MG63 (cell line): ENCODE measurements at regions not wholly inside any gene's neighbourhood (a gene's known extent, or its start where the extent isn't known, plus 50 kb on each side); places are given as distances from the start of the nearest gene placed in this dataset.
"Not testable (repeated sequence)": the region's sequence is repeated elsewhere in the genome, so short reads cannot be mapped to it uniquely, and the experiment has no call there.

Experiments used
- DNase-seq: peaks from one replicate; pipeline ENCODE4 v3.0.0-alpha.2; 2020
- H3K27me3 ChIP-seq: fragments of 250-450 bp; sonication (Bioruptor Pico); 2 replicates; pipeline ENCODE4 v1.5.1; 2020; ENCODE audit warnings: mild to moderate bottlenecking, moderate library complexity
- H3K36me3 ChIP-seq: fragments of 250-450 bp; sonication (Bioruptor Pico); 2 replicates; pipeline ENCODE4 v1.5.1; 2020; ENCODE audit warnings: mild to moderate bottlenecking, moderate library complexity
- H3K4me3 ChIP-seq: fragments of 250-450 bp; sonication (Bioruptor Pico); 2 replicates; pipeline ENCODE4 v1.5.1; 2020; ENCODE audit warnings: mild to moderate bottlenecking, moderate library complexity
- H3K9me3 ChIP-seq: fragments of 250-450 bp; sonication (Bioruptor Pico); 2 replicates; pipeline ENCODE4 v1.5.1; 2020; ENCODE audit warnings: mild to moderate bottlenecking, moderate library complexity

DNA sequence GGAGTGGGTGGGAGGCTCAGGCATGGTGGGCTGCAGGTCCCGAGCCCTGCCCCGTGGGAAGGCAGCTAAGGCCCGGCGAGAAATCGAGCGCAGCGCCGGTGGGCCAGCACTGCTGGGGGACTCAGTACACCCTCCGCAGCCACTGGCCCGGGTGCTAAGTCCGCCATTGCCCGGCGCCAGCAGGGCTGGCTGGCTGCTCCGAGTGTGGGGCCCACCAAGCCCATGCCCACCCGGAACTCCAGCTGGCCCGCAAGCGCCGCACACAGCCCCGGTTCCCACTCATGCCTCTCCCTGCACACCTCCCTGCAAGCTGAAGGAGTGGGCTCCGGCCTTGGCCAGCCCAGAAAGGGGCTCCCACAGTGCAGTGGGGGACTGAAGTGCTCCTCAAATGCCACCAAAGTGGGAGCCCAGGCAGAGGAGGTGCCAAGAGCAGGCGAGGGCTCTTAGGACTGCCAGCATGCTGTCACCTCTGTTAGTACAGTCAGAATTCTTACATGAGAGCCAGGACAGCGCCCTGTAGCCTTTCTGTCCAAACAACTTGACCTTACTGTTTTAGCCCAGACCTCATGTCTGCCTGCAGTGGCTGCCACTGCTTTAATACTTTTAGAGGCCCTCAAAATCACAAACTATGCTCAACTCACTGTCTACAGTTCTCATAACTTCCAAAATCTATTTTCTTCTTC lies 1117.9 kb downstream of the STIM2 start:
- not testable (repeated sequence) for DNase-seq, H3K4me3 ChIP-seq, H3K36me3 ChIP-seq, H3K9me3 ChIP-seq, H3K27me3 ChIP-seq

DNA sequence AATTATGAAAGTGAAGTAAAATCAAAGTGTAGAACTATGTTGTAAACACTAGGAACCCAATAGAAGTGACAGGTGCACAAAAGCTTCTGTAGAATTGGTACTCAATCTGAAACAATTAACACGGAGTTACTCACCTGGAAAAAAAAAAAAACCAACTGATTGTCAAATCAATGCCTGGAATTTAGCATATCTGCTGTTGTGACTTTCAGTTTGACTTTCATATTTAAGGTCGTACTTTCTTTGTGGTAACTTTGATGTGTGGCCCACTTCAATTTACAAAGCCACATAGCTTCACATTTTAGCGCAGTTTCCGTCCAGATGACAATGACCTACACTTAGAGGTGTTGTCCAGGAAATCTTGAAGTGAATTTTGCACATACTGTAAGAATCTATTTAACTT lies 1124.9 kb downstream of the STIM2 start:
- DNase-seq = no peak
- no peak overlapping the region for H3K4me3 ChIP-seq
- H3K9me3 ChIP-seq = no peaks in the 10 kb centered on the region
- H3K27me3 ChIP-seq = no peaks in the 10 kb centered on the region
- H3K36me3 ChIP-seq = no peaks in the 10 kb centered on the region

DNA sequence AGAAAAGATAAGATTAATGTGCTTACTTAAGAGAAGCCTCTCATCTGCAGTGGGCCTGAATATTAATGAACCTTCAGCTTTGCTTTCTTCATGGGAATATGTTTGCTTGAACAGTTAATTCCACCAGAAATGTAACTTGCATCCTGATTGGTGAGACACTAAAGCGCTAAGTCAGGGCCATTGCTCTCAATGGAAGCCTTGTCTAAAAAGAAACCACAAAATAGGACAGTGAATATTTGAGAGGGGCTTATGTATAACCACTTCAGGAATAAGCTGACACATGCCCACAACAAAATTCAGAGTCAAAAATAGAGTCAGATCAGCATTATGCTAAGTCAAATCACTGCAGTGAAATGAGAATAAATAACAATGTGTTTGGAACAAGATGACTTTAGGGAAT lies 1125.8 kb downstream of the STIM2 start:
- no peaks in the 10 kb centered on the region for H3K27me3 ChIP-seq
- no peak for DNase-seq
- no peak overlapping the region for H3K4me3 ChIP-seq
- no peaks in the 10 kb centered on the region for H3K9me3 ChIP-seq
- H3K36me3 ChIP-seq = no peaks in the 10 kb centered on the region

DNA sequence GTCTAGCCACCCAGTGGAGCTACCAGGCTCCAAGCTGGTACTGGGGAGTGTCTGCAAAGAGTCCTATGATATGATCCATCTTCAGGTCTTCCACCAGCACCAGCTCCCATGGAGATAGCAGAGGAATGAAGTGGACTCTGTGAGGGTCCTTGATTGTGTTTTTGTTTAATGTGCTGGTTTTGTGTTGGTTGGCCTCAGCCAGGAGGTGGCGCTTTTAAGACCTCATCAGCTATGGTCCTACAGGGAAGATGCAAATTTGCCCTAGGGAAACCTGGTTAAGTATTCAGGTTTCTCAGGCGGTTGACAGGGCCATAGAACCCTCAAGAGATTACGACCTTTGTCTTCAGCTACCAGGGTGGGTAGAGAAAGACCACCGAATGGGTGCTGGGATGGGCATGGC lies 1141.1 kb downstream of the STIM2 start:
- Histone ChIP-seq H3K9me3 (no peaks in the 10 kb centered on the region), H3K27me3 (no peaks in the 10 kb centered on the region), H3K4me3 (no peak overlapping the region), H3K36me3 (no peaks in the 10 kb centered on the region)
- no peak for DNase-seq

DNA sequence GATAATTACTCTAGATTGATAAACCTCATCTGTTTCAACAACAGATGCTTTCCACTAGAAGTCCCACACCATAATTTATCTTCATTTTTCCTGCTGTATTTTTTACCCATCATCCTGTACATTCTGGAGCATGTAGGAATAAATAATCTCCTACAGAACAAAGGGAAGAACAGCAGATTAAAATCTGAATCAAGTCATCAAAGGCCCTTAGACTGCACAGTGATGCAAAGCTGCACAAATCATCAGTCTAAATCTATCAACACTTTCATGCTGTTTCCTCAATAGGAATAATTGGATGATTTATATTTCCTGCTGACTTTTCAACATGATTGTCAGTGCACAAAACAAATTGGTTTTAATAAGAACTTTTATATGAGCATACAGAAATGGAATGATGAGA lies 1143.9 kb downstream of the STIM2 start:
- H3K4me3 ChIP-seq = no peak overlapping the region
- H3K9me3 ChIP-seq = no peaks in the 10 kb centered on the region
- H3K36me3 ChIP-seq = no peaks in the 10 kb centered on the region
- no peaks in the 10 kb centered on the region for H3K27me3 ChIP-seq
- DNase-seq = no peak

DNA sequence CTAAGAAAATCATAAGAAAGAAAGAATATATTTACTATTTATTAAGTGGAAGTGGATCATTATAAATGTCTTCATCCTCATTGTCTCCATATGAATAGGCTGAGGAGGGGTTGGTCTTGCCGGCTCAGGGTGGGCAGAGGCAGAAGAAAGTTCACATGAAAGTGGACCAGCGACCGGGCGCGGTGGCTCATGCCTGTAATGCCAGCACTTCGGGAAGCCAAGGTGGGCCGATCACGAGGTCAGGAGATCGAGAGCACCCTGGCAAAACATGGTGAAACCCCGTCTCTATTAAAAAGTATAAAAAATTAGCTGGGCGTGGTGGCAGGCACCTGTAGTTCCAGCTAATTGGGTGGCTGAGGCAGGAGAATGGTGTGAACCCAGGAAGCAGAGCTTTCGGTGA lies 1145.4 kb downstream of the STIM2 start:
- H3K4me3 ChIP-seq = no peak overlapping the region
- H3K36me3 ChIP-seq = no peaks in the 10 kb centered on the region
- H3K9me3 ChIP-seq = no peaks in the 10 kb centered on the region
- DNase-seq = no peak
- H3K27me3 ChIP-seq = no peaks in the 10 kb centered on the region

DNA sequence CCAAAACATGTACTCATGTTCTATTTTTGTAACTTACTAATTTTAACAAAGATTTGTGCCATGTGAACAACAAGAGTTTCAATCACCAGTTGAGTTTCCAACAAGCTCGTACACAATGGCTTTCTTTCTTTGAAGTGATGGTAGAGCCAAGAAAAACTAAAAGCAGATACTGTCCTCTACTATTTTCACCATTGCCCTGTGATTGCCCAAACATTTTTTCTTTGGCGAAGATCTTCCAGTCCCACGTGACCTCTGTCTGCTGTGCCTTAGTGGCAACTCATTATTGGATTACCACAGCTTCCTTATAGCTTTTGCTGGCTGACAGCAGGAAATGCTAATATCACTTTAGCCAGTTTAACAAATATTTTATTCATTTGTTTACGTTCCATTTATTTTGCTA lies 1147.1 kb downstream of the STIM2 start:
- Histone ChIP-seq H3K36me3 (no peaks in the 10 kb centered on the region), H3K4me3 (no peak overlapping the region), H3K27me3 (no peaks in the 10 kb centered on the region), H3K9me3 (no peaks in the 10 kb centered on the region)
- no peak for DNase-seq

DNA sequence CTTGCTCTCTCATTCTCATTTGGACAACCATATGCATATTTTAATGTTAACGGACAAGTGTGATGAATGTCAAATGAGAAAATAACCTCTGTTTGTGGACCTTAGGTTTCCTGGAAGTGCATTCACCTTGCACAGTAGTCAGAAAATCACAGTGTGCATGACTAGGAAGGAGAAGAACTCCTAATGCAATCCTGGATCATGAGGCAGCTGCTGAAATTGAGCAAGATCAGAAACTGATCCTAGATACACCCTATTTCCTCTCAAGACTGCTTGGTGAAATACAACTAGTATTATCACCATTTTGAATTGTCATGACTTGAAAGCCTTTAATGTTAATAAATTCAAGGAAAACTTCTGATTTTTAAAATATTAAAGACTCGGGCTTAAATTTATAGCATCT lies 1148.9 kb downstream of the STIM2 start:
- Histone ChIP-seq H3K4me3 (no peak overlapping the region), H3K9me3 (no peaks in the 10 kb centered on the region), H3K36me3 (no peaks in the 10 kb centered on the region), H3K27me3 (no peaks in the 10 kb centered on the region)
- DNase-seq = no peak

DNA sequence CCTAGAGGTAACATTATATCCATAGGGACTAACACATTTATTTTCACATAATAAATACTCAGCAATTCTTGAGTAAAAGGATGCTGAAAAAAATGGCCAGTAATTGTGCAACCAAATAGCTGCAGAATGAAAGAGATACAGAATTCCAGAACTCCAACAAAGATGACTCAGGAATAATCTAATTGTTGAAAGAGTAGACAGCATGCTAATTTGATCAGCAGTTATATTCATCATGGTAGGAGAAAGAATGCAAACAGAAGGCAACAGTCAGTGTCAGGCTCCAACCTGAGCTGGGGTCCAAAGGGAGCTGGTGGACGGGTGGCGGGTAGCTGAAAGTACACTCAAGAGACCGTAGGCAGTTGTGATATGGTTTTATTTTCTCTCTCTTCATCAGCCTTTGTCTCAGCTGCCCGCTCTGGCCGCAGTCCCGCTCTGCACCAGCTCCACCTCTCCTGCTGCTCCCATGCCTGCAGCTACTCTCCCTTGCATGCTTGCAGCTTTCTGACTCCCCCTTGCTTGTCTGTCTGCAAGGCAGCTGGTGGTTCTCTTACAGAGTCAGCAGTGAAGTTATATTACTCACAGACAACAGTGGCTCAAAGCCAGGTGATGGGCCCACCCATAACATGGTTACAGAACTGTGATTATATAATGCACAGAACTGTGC lies 1150.1 kb downstream of the STIM2 start:
- no peak overlapping the region for H3K4me3 ChIP-seq
- no peaks in the 10 kb centered on the region for H3K36me3 ChIP-seq
- DNase-seq = no peak
- no peaks in the 10 kb centered on the region for H3K27me3 ChIP-seq
- H3K9me3 ChIP-seq = no peaks in the 10 kb centered on the region

DNA sequence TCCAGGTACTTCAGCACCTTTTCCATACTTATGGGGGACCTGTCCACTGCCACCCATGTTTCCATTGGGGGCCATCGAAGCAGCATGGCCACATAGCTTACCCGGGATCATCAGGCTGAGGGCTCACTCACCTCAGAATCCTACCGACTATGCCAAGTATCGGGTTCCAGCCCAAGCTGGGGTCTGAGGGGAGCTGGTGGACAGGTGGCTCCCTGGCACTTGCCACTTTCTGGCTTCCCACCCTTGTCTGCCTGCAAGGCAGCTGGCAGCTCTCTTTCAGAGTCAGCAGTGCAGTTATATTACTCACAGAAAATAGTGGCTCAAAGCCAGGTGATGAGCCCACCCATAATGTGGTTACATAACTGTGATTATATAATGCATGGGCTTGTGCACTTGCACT lies 1153.8 kb downstream of the STIM2 start:
- DNase-seq = no peak
- H3K27me3 ChIP-seq = no peaks in the 10 kb centered on the region
- no peaks in the 10 kb centered on the region for H3K36me3 ChIP-seq
- H3K4me3 ChIP-seq = no peak overlapping the region
- H3K9me3 ChIP-seq = no peaks in the 10 kb centered on the region

DNA sequence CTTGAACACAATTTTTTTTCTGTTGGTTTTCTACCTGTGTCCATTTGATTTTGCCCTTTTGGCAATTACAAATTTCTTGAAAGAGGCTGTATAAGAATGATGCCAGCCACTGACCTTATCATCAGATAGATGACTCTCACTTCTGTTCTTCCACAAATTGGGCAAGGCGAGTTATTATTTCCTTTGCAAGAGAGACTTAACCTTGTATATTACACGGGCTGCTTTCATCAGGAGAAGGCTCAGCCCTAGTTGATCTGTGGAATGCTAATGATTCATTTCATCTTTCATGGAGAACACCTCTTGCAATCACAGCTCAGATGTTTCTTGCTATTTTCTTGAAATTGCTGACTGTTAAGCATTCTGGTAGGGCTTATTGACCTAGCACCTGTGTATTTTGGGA lies 1155.4 kb downstream of the STIM2 start:
- no peak for DNase-seq
- Histone ChIP-seq H3K9me3 (no peaks in the 10 kb centered on the region), H3K27me3 (no peaks in the 10 kb centered on the region), H3K36me3 (no peaks in the 10 kb centered on the region), H3K4me3 (no peak overlapping the region)

DNA sequence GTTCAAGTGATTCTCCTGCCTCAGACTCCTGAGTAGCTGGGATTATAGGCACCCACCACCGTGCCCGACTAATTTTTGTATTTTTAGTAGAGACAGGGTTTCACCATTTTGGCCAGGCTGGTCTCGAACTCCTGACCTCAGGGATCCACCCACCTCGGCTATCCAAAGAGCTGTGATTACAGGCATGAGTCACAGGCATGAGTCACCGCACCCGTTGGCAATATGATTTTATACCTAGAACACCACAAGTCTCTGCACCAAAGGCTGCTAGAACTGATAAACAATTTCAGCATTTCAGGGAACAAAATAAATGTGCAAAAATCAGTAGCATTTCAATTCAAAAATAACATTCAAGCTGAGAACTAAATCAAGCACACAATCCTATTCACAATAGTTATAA lies 1177.6 kb downstream of the STIM2 start:
- not testable (repeated sequence) for H3K27me3 ChIP-seq, H3K9me3 ChIP-seq, H3K4me3 ChIP-seq, H3K36me3 ChIP-seq
- peak; percentile 41 for DNase-seq

DNA sequence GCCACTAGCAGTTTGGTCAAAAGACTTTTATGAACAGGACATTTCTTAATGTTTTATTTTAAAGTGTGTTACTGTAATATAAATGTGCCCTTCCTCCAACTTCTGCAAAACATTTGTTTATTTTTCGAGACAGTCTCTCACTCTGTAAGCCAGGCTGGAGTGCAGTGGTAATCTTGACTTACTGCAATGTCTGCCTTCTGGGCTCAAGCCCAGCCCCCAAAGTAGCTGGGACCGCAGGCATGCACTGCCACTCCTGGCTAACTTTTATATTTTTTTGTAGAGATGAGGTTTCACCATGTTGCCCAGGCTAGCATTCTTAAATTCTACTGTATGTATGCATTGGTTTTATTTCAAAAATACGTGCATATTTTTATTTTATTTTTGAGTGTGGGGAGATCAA lies 1201.9 kb downstream of the STIM2 start:
- Histone ChIP-seq H3K4me3 (no peak overlapping the region), H3K27me3 (no peaks in the 10 kb centered on the region), H3K9me3 (no peaks in the 10 kb centered on the region), H3K36me3 (no peaks in the 10 kb centered on the region)
- no peak for DNase-seq

DNA sequence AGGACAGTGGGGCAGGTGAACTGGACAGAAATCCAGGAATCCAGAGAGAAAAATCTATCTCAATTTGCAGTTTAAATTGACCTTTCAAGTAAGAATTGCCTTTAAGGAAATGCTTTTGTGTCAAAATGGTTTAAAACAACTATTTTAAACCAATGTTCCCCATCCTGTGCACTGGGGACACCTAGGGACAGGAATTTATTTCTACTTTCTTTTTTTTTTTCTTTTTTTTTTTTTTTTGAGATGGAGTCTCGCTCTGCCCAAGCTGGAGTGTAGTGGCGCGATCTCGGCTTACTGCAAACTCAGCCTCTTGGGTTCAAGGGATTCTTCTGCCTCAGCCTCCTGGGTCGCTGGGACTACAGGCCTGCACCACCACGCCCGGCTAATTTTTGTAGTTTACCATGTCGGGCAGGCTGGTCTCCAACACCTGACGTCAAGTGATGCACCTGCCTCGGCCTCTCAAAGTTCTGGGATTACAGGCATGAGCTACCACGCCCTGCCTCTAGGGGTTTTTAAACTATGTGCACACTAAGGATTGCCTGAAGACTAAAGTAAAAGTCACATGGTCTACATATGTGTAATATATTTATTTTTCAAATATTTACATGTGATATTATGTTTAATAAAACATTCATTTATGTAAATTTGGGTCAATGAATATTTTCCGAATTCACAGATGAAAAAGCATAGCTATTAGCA lies 1213.4 kb downstream of the STIM2 start:
- Histone ChIP-seq H3K9me3 (no peaks in the 10 kb centered on the region), H3K36me3 (no peaks in the 10 kb centered on the region), H3K27me3 (no peaks in the 10 kb centered on the region), H3K4me3 (no peak overlapping the region)
- no peak for DNase-seq

DNA sequence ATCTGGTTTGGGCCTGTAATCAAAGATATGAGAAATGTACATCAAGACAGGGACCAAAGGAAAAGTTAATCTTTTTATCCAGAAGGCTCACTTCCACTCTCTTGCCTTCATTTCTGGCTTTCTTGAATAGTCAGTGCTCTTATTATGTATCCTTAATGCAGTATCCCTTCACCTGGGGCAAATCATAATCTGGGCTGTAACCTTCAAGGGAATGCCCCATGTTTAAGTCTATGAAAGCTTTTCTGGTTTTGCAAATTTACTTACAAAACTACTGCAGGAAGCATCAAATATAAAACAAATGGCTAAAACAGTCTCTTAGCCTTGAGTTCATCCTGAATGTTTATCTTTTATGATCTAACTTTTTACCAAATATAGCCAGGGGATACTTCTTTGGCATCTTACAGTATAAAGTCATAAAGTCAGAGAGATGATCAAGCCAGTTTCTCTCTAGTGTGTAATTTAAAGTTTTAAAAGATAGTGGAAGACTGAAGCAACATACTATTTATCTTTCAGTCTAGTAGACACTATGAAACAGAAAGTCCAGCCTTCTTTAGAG lies 1214.8 kb downstream of the STIM2 start:
- DNase-seq = no peak

DNA sequence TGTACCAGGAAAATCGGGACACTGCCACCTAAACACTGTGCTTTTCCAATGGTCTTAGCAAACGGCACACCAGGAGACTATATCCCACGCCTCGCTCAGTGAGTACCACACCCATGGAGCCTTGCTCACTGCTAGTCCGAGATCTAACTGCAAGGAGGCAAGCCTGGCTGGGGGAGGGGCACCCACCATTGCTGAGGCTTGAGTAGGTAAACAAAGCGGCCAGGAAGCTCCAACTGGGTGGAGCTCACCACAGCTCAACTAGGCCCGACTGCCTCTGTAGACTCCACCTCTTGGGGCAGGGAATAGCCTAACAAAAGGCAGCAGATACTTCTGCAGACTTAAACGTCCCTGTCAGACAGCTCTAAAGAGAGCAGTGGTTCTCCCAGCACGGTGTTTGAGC lies 1216.6 kb downstream of the STIM2 start:
- DNase-seq, H3K27me3 ChIP-seq, H3K36me3 ChIP-seq: not testable (repeated sequence)

More for the DNA sequence above, 1214.8 kb downstream of the STIM2 start:
- Histone ChIP-seq H3K36me3 (no peaks in the 10 kb centered on the region), H3K4me3 (no peak overlapping the region), H3K9me3 (no peaks in the 10 kb centered on the region), H3K27me3 (no peaks in the 10 kb centered on the region)

DNA sequence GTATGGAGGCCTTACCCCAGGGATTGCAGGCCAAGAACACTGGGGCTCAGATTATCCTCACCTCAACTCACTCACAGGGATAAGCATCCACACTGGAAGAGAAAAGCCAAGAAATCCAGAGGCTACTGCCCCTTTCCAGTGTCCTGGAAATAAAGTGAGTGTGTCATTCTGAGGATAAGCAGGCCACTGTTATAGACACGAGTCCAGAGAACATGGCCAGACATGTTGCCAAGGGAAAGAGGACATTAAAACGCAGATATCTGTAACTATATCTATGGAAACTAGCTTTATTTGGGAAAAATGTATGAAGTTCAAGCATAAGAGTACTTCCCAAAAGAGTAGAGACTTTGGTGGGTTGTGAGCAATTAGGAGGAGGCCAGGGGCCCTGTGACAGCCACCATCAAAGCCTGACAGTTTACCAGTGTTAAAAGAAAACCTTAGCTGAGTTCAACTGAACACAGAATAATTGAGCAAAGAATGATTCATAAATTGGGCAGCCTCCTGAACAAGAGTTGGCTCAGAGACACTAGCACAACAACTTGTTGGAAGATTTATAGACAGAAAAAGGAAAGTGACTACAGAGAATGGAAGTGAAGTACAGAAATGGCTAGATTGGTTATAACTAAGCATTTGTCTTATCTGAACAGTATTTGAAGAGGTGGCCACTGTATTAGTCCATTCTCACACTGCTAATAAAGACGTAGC lies 1222.2 kb downstream of the STIM2 start:
- no peak overlapping the region for H3K4me3 ChIP-seq

More for the DNA sequence above, 1216.6 kb downstream of the STIM2 start:
- H3K4me3 ChIP-seq, H3K9me3 ChIP-seq: not testable (repeated sequence)

More for the DNA sequence above, 1222.2 kb downstream of the STIM2 start:
- no peak for DNase-seq
- Histone ChIP-seq H3K27me3 (no peaks in the 10 kb centered on the region), H3K9me3 (no peaks in the 10 kb centered on the region), H3K36me3 (no peaks in the 10 kb centered on the region)
